ENCODE measurements at regions not wholly inside any gene's neighbourhood (a gene's known extent, or its start where the extent isn't known, plus 50 kb on each side); places are given as distances from the start of the nearest gene placed in this dataset.
"Not testable (repeated sequence)": the region's sequence is repeated elsewhere in the genome, so short reads cannot be mapped to it uniquely, and the experiment has no call there.

GRCh38 chr10:109744020-109744419 is 179.3 kb downstream of the XPNPEP1 start:
- Mint-ChIP-seq H3K4me1 (no peaks in the 10 kb centered on the region), H3K27ac (no peak overlapping the region), H3K9me3 (no peaks in the 10 kb centered on the region), H3K36me3 (no peaks in the 10 kb centered on the region), H3K27me3 (no peaks in the 10 kb centered on the region), H3K4me3 (no peak overlapping the region)
- CTCF ChIA-PET, result no interaction called here
- DNase-seq, result no peak

- CTCF ChIA-PET, result no interaction called here
- H3K9me3 Mint-ChIP-seq, result no peaks in the 10 kb centered on the region
- H3K27me3 Mint-ChIP-seq, result no peaks in the 10 kb centered on the region
- H3K27ac Mint-ChIP-seq, result no peak overlapping the region
- no peaks in the 10 kb centered on the region for H3K4me1 Mint-ChIP-seq
- DNase-seq, result no peak
- no peak overlapping the region for H3K4me3 Mint-ChIP-seq
- no peaks in the 10 kb centered on the region for H3K36me3 Mint-ChIP-seq
Measured at GRCh38 chr10:109743574-109743973, 179.7 kb downstream of the XPNPEP1 start.

GRCh38 chr10:109743146-109743545 is 180.2 kb downstream of the XPNPEP1 start:
- Mint-ChIP-seq H3K9me3 (no peaks in the 10 kb centered on the region), H3K27me3 (no peaks in the 10 kb centered on the region), H3K27ac (no peak overlapping the region), H3K36me3 (no peaks in the 10 kb centered on the region), H3K4me3 (no peak overlapping the region), H3K4me1 (no peaks in the 10 kb centered on the region)
- DNase-seq, result no peak
- CTCF ChIA-PET, result no interaction called here

GRCh38 chr10:109741712-109742111 is 181.6 kb downstream of the XPNPEP1 start:
- no peak for DNase-seq

GRCh38 chr10:109740436-109740835 is 182.9 kb downstream of the XPNPEP1 start:
- Mint-ChIP-seq H3K4me1 (no peaks in the 10 kb centered on the region), H3K36me3 (no peaks in the 10 kb centered on the region), H3K4me3 (no peak overlapping the region), H3K27me3 (no peaks in the 10 kb centered on the region), H3K9me3 (no peaks in the 10 kb centered on the region), H3K27ac (no peak overlapping the region)
- CTCF ChIA-PET, result no interaction called here
- no peak for DNase-seq

More at GRCh38 chr10:109741712-109742111, 181.6 kb downstream of the XPNPEP1 start:
- no peaks in the 10 kb centered on the region for H3K27me3 Mint-ChIP-seq
- H3K36me3 Mint-ChIP-seq, result no peaks in the 10 kb centered on the region
- CTCF ChIA-PET, result no interaction called here
- H3K4me3 Mint-ChIP-seq, result no peak overlapping the region
- no peaks in the 10 kb centered on the region for H3K9me3 Mint-ChIP-seq
- no peaks in the 10 kb centered on the region for H3K4me1 Mint-ChIP-seq
- H3K27ac Mint-ChIP-seq, result no peak overlapping the region

- no peaks in the 10 kb centered on the region for H3K27me3 Mint-ChIP-seq
- no peaks in the 10 kb centered on the region for H3K9me3 Mint-ChIP-seq
- H3K36me3 Mint-ChIP-seq, result no peaks in the 10 kb centered on the region
- H3K4me3 Mint-ChIP-seq, result no peak overlapping the region
- CTCF ChIA-PET, result no interaction called here
- DNase-seq, result no peak
- H3K4me1 Mint-ChIP-seq, result no peaks in the 10 kb centered on the region
- H3K27ac Mint-ChIP-seq, result no peak overlapping the region
Measured at GRCh38 chr10:109737626-109738025, 185.7 kb downstream of the XPNPEP1 start.

GRCh38 chr10:109737009-109737408 is 186.3 kb downstream of the XPNPEP1 start:
- no peak for DNase-seq
- no peak overlapping the region for H3K27ac Mint-ChIP-seq
- no peaks in the 10 kb centered on the region for H3K27me3 Mint-ChIP-seq
- H3K36me3 Mint-ChIP-seq, result no peaks in the 10 kb centered on the region
- H3K4me3 Mint-ChIP-seq, result no peak overlapping the region
- CTCF ChIA-PET, result no interaction called here
- no peaks in the 10 kb centered on the region for H3K9me3 Mint-ChIP-seq
- H3K4me1 Mint-ChIP-seq, result no peaks in the 10 kb centered on the region

- H3K27me3 Mint-ChIP-seq, result no peaks in the 10 kb centered on the region
- H3K4me1 Mint-ChIP-seq, result no peaks in the 10 kb centered on the region
- CTCF ChIA-PET, result no interaction called here
- no peak for DNase-seq
- H3K4me3 Mint-ChIP-seq, result no peak overlapping the region
- H3K36me3 Mint-ChIP-seq, result no peaks in the 10 kb centered on the region
- no peak overlapping the region for H3K27ac Mint-ChIP-seq
- H3K9me3 Mint-ChIP-seq, result no peaks in the 10 kb centered on the region
Measured at GRCh38 chr10:109735776-109736175, 187.5 kb downstream of the XPNPEP1 start.

GRCh38 chr10:109732254-109732965 is 190.9 kb downstream of the XPNPEP1 start:
- Mint-ChIP-seq H3K27ac (no peak overlapping the region), H3K36me3 (no peaks in the 10 kb centered on the region), H3K4me3 (no peak overlapping the region), H3K4me1 (no peaks in the 10 kb centered on the region), H3K9me3 (no peaks in the 10 kb centered on the region), H3K27me3 (no peaks in the 10 kb centered on the region)
- DNase-seq, result no peak
- CTCF ChIA-PET, result no interaction called here

- H3K27ac Mint-ChIP-seq, H3K4me3 Mint-ChIP-seq, H3K4me1 Mint-ChIP-seq, H3K27me3 Mint-ChIP-seq, H3K9me3 Mint-ChIP-seq, DNase-seq, CTCF ChIA-PET, H3K36me3 Mint-ChIP-seq: not testable (repeated sequence)
Measured at GRCh38 chr10:109729895-109730294, 193.4 kb downstream of the XPNPEP1 start.

- Mint-ChIP-seq H3K27me3 (no peaks in the 10 kb centered on the region), H3K9me3 (no peaks in the 10 kb centered on the region), H3K27ac (no peak overlapping the region), H3K4me3 (no peak overlapping the region), H3K4me1 (no peaks in the 10 kb centered on the region), H3K36me3 (no peaks in the 10 kb centered on the region)
- CTCF ChIA-PET, result no interaction called here
- DNase-seq, result no peak
Measured at GRCh38 chr10:109727436-109727835, 195.9 kb downstream of the XPNPEP1 start.

- Mint-ChIP-seq H3K36me3 (no peaks in the 10 kb centered on the region), H3K27ac (no peak overlapping the region), H3K27me3 (no peaks in the 10 kb centered on the region), H3K4me1 (no peaks in the 10 kb centered on the region), H3K4me3 (no peak overlapping the region), H3K9me3 (no peaks in the 10 kb centered on the region)
- CTCF ChIA-PET, result no interaction called here
- DNase-seq, result no peak
Measured at GRCh38 chr10:109726473-109726872, 196.8 kb downstream of the XPNPEP1 start.

GRCh38 chr10:109723305-109723704 is 200.0 kb downstream of the XPNPEP1 start:
- H3K4me1 Mint-ChIP-seq, result no peaks in the 10 kb centered on the region
- H3K36me3 Mint-ChIP-seq, result no peaks in the 10 kb centered on the region
- H3K27ac Mint-ChIP-seq, result no peak overlapping the region
- no peak for DNase-seq
- CTCF ChIA-PET, result no interaction called here
- no peaks in the 10 kb centered on the region for H3K9me3 Mint-ChIP-seq
- no peak overlapping the region for H3K4me3 Mint-ChIP-seq
- no peaks in the 10 kb centered on the region for H3K27me3 Mint-ChIP-seq

- no peaks in the 10 kb centered on the region for H3K27me3 Mint-ChIP-seq
- H3K36me3 Mint-ChIP-seq, result no peaks in the 10 kb centered on the region
- CTCF ChIA-PET, result no interaction called here
- no peaks in the 10 kb centered on the region for H3K9me3 Mint-ChIP-seq
- DNase-seq, result no peak
- no peaks in the 10 kb centered on the region for H3K4me1 Mint-ChIP-seq
- no peak overlapping the region for H3K4me3 Mint-ChIP-seq
- no peak overlapping the region for H3K27ac Mint-ChIP-seq
Measured at GRCh38 chr10:109721453-109722064, 201.8 kb downstream of the XPNPEP1 start.

GRCh38 chr10:109706026-109706560 is 217.2 kb downstream of the XPNPEP1 start:
- no peak for DNase-seq
- Mint-ChIP-seq H3K4me1 (no peaks in the 10 kb centered on the region), H3K36me3 (no peaks in the 10 kb centered on the region), H3K27ac (no peak overlapping the region), H3K27me3 (no peaks in the 10 kb centered on the region), H3K4me3 (no peak overlapping the region), H3K9me3 (peaks cover 2% of the 10 kb centered on the region)
- CTCF ChIA-PET, result no interaction called here
